H1 (cell line): ENCODE measurements at regions not wholly inside any gene's neighbourhood (a gene's known extent, or its start where the extent isn't known, plus 50 kb on each side); places are given as distances from the start of the nearest gene placed in this dataset.

Experiments used
- ATF2 ChIP-seq: IDR thresholded peaks from 2 replicates; pipeline ENCODE4 v1.6.1; 2012; ENCODE audit warnings: low read length, inconsistent platforms
- BCL11A ChIP-seq, 2 experiments: IDR thresholded peaks; one replicate each; pipeline ENCODE4 v1.6.1; 2011; ENCODE audit warnings: low read depth in 2 of 2, low read length in 2 of 2, mild to moderate bottlenecking in 2 of 2
- SUZ12 ChIP-seq: fragments of 200-600 bp; sonication (generic); IDR thresholded peaks from 2 replicates; pipeline ENCODE4 v1.6.1; 2012; ENCODE audit warnings: mild to moderate bottlenecking, inconsistent platforms, low read length, moderate library complexity, mixed read lengths
- TAF7 ChIP-seq: optimal IDR thresholded peaks from 2 replicates; pipeline ENCODE3; 2011; ENCODE audit warnings: low read depth, mild to moderate bottlenecking, inconsistent platforms, low read length, moderate library complexity, borderline replicate concordance
- TF ChIP-seq, protein P1 (sequence below): IDR thresholded peaks from 2 replicates; pipeline ENCODE4 v1.6.1; 2011; ENCODE audit warnings: low read length, improper control_type of control experiment

DNA sequence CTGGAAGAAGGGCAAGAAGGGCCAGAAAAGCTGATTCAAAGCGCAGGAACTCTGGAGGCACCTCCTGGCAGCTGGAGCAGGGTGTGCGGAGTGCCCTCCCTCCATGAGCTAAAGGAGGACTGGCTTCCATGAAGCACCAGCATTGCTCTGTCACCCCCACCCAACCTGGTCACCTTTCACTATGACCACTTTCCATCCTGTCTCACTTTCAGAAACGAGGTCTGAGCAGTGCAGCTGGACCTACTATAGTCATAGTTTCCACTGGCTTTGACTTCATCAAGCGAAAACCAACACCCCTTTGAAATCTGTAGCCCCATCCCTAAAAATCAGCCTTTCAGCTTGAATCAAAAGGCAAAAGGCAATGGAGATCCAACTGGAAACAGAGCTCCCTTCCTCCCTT is 84.8 kb upstream of the CACNA1E start (continued):
- TF ChIP-seq TAF7 (no peak), SUZ12 (no peak), ATF2 (no peak), BCL11A (IDR thresholded peaks at IDR 0.05; ENCODE audit: low read depth in 2 of 2, low read length in 2 of 2) (no peak)
- TF ChIP-seq, protein P1, sequence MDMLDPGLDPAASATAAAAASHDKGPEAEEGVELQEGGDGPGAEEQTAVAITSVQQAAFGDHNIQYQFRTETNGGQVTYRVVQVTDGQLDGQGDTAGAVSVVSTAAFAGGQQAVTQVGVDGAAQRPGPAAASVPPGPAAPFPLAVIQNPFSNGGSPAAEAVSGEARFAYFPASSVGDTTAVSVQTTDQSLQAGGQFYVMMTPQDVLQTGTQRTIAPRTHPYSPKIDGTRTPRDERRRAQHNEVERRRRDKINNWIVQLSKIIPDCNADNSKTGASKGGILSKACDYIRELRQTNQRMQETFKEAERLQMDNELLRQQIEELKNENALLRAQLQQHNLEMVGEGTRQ: no peak
